Transverse colon (tissue), 4 donors: ENCODE measurements at regions not wholly inside any gene's neighbourhood (a gene's known extent, or its start where the extent isn't known, plus 50 kb on each side); places are given as distances from the start of the nearest gene placed in this dataset.
A peak's percentile ranks its signal among the peaks of the same experiment; 100 is the strongest.

ENCODE experiments used
- DNase-seq: peaks from one replicate; pipeline ENCODE4 v3.0.0-alpha.2; 2019
- H3K27ac ChIP-seq, 4 donors: fragments of 200-600 bp; sonication (generic); 2 replicates each; pipeline ENCODE4 v1.5.1; 2016 to 2018; ENCODE audit warnings: inconsistent platforms in 4 of 4
- H3K27me3 ChIP-seq: fragments of 200-600 bp; sonication (generic); 2 replicates; pipeline ENCODE4 v1.5.1; 2017; ENCODE audit warnings: inconsistent platforms
- H3K36me3 ChIP-seq, 4 donors: fragments of 200-600 bp; sonication (generic); 2 replicates each; pipeline ENCODE4 v1.5.1; 2017 to 2019; ENCODE audit warnings: inconsistent platforms in 4 of 4
- H3K4me1 ChIP-seq, 4 donors: fragments of 200-600 bp; sonication (generic); 2 replicates each; pipeline ENCODE4 v1.5.1; 2017 to 2020; ENCODE audit warnings: inconsistent platforms in 4 of 4
- H3K4me3 ChIP-seq, 4 donors: fragments of 200-600 bp; sonication (generic); 1 replicate in 1 of 4; 2 replicates in 3 of 4; pipeline versions ENCODE4 v1.5.1 to v1.6.1; 2017 to 2019; ENCODE audit warnings: inconsistent platforms in 4 of 4
- H3K9me3 ChIP-seq, 2 donors: fragments of 200-600 bp; sonication (generic); 2 replicates each; pipeline ENCODE4 v1.5.1; 2017 to 2019; ENCODE audit warnings: inconsistent platforms in 2 of 2
- CTCF ChIP-seq, 5 experiments: fragments of 200-600 bp in 3 of 5; fragments of 450-650 bp in 2 of 5; sonication (generic) in 3 of 5; IDR thresholded peaks; 1 replicate in 2 of 5; 2 replicates in 3 of 5; pipeline ENCODE4 v1.5.1; 2016 to 2017; ENCODE audit warnings: antibody characterized with exemption in 5 of 5, inconsistent platforms in 3 of 5, mild to moderate bottlenecking in 2 of 5, moderate library complexity in 1 of 5
- EP300 ChIP-seq: sonication (generic); formaldehyde crosslinking; IDR thresholded peaks from one replicate; pipeline ENCODE4 v1.6.1; 2017; ENCODE audit warnings: antibody characterized with exemption, low read depth
- POLR2A ChIP-seq: fragments of 450-650 bp; IDR thresholded peaks from one replicate; pipeline ENCODE4 v1.6.1; 2016; ENCODE audit warnings: antibody characterized with exemption, mild to moderate bottlenecking, moderate library complexity
- POLR2AphosphoS5 ChIP-seq, 3 donors: sonication (generic); formaldehyde crosslinking; IDR thresholded peaks; one replicate each; pipeline ENCODE4 v1.6.1; 2016; ENCODE audit warnings: antibody characterized with exemption in 3 of 3
- WGBS, 2 donors: methylation state at CpG; one replicate each; pipeline ENCODE4 v1.1.5; 2018; ENCODE audit warnings: low coverage in 1 of 2; 5-methylcytosine and 5-hydroxymethylcytosine counted together
- in situ Hi-C, 4 donors: fragments of 200-750 bp; cut with MboI; loops; one replicate each; pipeline versions ENCODE4 v1.15.0 to v1.15.1; 2017; ENCODE audit warnings: low sequenced_read_pairs in 3 of 4, low pct_ligation_motif_present in 1 of 4, low pct_unique_long_range_greater_than_20kb in 1 of 4
- intact Hi-C: fragments of 100-400 bp; cut with DNase I; formaldehyde crosslinking; loops from one replicate; pipeline ENCODE4 v1.15.1; 2023; ENCODE audit warnings: low total_unique reads

GRCh38 chr22:22800716-22801115 is 86.9 kb upstream of the IGLL5 start:
- TF ChIP-seq POLR2AphosphoS5 (IDR thresholded peaks at IDR 0.05), result no peak

GRCh38 chr22:22802339-22802970 is 85.2 kb upstream of the IGLL5 start:
- Histone ChIP-seq H3K27me3 (no peaks in the 10 kb centered on the region), H3K27ac (no peak overlapping the region), H3K9me3 (no peaks in the 10 kb centered on the region), H3K4me1 (no peaks in the 10 kb centered on the region), H3K36me3 (no peaks in the 10 kb centered on the region), H3K4me3 (no peak overlapping the region)
- in situ Hi-C loops, result no loop called here
- TF ChIP-seq CTCF (IDR thresholded peaks at IDR 0.05), result no peak
- no peak for TF ChIP-seq EP300
- no peak for TF ChIP-seq POLR2AphosphoS5 (IDR thresholded peaks at IDR 0.05)
- no peak for TF ChIP-seq POLR2A
- 87% methylated on average over 5 of the region's 5 CpGs; no CpG with 5 or more reads in 1 of the 2 donors for WGBS, 2 donors
- intact Hi-C loops, result no loop called here
- no peak for DNase-seq

More at GRCh38 chr22:22800716-22801115, 86.9 kb upstream of the IGLL5 start:
- no peak for DNase-seq
- Histone ChIP-seq H3K4me3 (no peak overlapping the region), H3K9me3 (no peaks in the 10 kb centered on the region), H3K4me1 (no peaks in the 10 kb centered on the region), H3K36me3 (no peaks in the 10 kb centered on the region), H3K27me3 (no peaks in the 10 kb centered on the region), H3K27ac (no peak overlapping the region)
- WGBS, 2 donors, result 60 to 86% methylated on average over 1 to 3 of the region's 3 CpGs
- in situ Hi-C loops, result no loop called here
- intact Hi-C loops, result no loop called here

- Histone ChIP-seq H3K4me1 (no peaks in the 10 kb centered on the region), H3K36me3 (no peaks in the 10 kb centered on the region), H3K27ac (no peak overlapping the region), H3K9me3 (no peaks in the 10 kb centered on the region), H3K4me3 (no peak overlapping the region), H3K27me3 (no peaks in the 10 kb centered on the region)
- intact Hi-C loops, result no loop called here
- TF ChIP-seq EP300, result no peak
- TF ChIP-seq CTCF (IDR thresholded peaks at IDR 0.05), result no peak
- no peak for TF ChIP-seq POLR2AphosphoS5 (IDR thresholded peaks at IDR 0.05)
- TF ChIP-seq POLR2A, result no peak
- 80 to 89% methylated on average over 1 to 3 of the region's 3 CpGs for WGBS, 2 donors
- in situ Hi-C loops, result no loop called here
- DNase-seq, result no peak
These were observed 84.2 kb upstream of the IGLL5 start for GRCh38 chr22:22803285-22803853.

DNA sequence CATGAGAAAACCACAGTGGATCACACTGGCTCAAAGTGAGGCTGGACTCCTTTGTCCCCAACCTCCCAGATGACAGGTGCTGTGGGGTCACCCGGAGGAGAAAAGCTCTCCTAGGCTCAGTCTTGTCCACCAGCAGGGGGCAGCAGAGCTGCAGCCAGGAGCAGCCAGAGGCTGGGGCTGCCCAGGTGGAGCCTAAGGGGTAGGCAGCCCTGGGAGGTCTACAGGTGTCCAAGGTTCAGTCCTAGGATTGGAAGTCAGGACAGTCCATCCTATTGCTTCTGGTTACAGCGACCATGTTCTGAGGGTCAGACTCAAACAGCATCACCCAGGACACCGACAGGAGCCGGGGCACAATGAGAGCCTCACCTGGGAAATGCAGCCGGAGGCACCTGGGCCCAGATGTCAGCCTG is 77.6 kb upstream of the IGLL5 start:
- H3K27me3 ChIP-seq, result no peaks in the 10 kb centered on the region
- H3K9me3 ChIP-seq, result no peaks in the 10 kb centered on the region
- 63% methylated on average over 5 of the region's 5 CpGs; no CpG with 5 or more reads in 1 of the 2 donors for WGBS, 2 donors
- H3K36me3 ChIP-seq, result no peaks in the 10 kb centered on the region
- intact Hi-C loops (no loop called here), in situ Hi-C loops (no loop called here)
- H3K4me1 ChIP-seq, result no peaks in the 10 kb centered on the region
- DNase-seq, result peak; percentile 57
- no peak overlapping the region for H3K4me3 ChIP-seq
- no peak overlapping the region for H3K27ac ChIP-seq
- TF ChIP-seq POLR2A, result no peak
- TF ChIP-seq EP300, result no peak
- TF ChIP-seq POLR2AphosphoS5 (IDR thresholded peaks at IDR 0.05), result no peak
- TF ChIP-seq CTCF (IDR thresholded peaks at IDR 0.05), result peak; percentile 53 to 81 (median 61)
